ENCODE measurements at regions not wholly inside any gene's neighbourhood (a gene's known extent, or its start where the extent isn't known, plus 50 kb on each side); places are given as distances from the start of the nearest gene placed in this dataset.

GRCh38 chr1:29518183-29518835, 282.0 kb downstream of the PTPRU start:
- intact Hi-C loops (cut with DNase I; ENCODE audit: low total_unique reads), result no loop called here
- WGBS, 5 donors, result 77 to 89% (median 80%) methylated on average over 6 of the region's 6 CpGs
- TF ChIP-seq POLR2A (IDR thresholded peaks at IDR 0.05) (no peak), CTCF (IDR thresholded peaks at IDR 0.05 in 8 of 11, conservative IDR thresholded peaks at IDR 0.05 in 3 of 11) (no peak), POLR2AphosphoS5 (IDR thresholded peaks at IDR 0.05) (no peak)
- H3K27me3 ChIP-seq (replicated peaks in 1 of 7), result peaks cover 0 to 56% (median 0%) of the 10 kb centered on the region in 7 donors
- peak; percentile 5 for DNase-seq
- no peak overlapping the region for H3K4me3 ChIP-seq
- no peaks in the 10 kb centered on the region for H3K9me3 ChIP-seq
- no peaks in the 10 kb centered on the region for H3K4me1 ChIP-seq
- H3K27ac ChIP-seq, result no peak overlapping the region
- H3K36me3 ChIP-seq, result no peaks in the 10 kb centered on the region

- peak; percentile 56 for DNase-seq
- TF ChIP-seq POLR2A (IDR thresholded peaks at IDR 0.05) (no peak), POLR2AphosphoS5 (IDR thresholded peaks at IDR 0.05) (no peak), CTCF (IDR thresholded peaks at IDR 0.05 in 8 of 11, conservative IDR thresholded peaks at IDR 0.05 in 3 of 11) (no peak)
- Histone ChIP-seq H3K27ac (no peak overlapping the region), H3K36me3 (no peaks in the 10 kb centered on the region), H3K27me3 (replicated peaks in 1 of 7) (peaks cover 0 to 47% (median 0%) of the 10 kb centered on the region in 7 donors), H3K9me3 (peaks cover 0 to under 1% (median 0%) of the 10 kb centered on the region in 8 donors), H3K4me1 (no peaks in the 10 kb centered on the region), H3K4me3 (no peak overlapping the region)
- intact Hi-C loops (cut with DNase I; ENCODE audit: low total_unique reads), result no loop called here
- 60 to 75% (median 71%) methylated on average over 8 of the region's 8 CpGs for WGBS, 5 donors
These were observed 281.1 kb downstream of the PTPRU start for GRCh38 chr1:29517251-29518086.

GRCh38 chr1:29516063-29516820, 279.9 kb downstream of the PTPRU start:
- Histone ChIP-seq H3K4me1 (no peaks in the 10 kb centered on the region), H3K27ac (no peak overlapping the region), H3K9me3 (peaks cover 0 to 8% (median 0%) of the 10 kb centered on the region in 8 donors), H3K4me3 (no peak overlapping the region), H3K36me3 (no peaks in the 10 kb centered on the region), H3K27me3 (replicated peaks in 1 of 7) (peaks cover 0 to 35% (median 0%) of the 10 kb centered on the region in 7 donors)
- WGBS, 5 donors, result 76 to 94% (median 82%) methylated on average over 5 of the region's 5 CpGs
- intact Hi-C loops (cut with DNase I; ENCODE audit: low total_unique reads), result no loop called here
- DNase-seq, result no peak
- TF ChIP-seq CTCF (IDR thresholded peaks at IDR 0.05 in 8 of 11, conservative IDR thresholded peaks at IDR 0.05 in 3 of 11) (no peak), POLR2A (IDR thresholded peaks at IDR 0.05) (no peak), POLR2AphosphoS5 (IDR thresholded peaks at IDR 0.05) (no peak)

Data from spleen (tissue), 11 donors.